GM10266 (cell line): ENCODE measurements at regions not wholly inside any gene's neighbourhood (a gene's known extent, or its start where the extent isn't known, plus 50 kb on each side); places are given as distances from the start of the nearest gene placed in this dataset.

Source experiments
- DNase-seq: peaks from one replicate; pipeline ENCODE4 v3.0.0; 2012; ENCODE audit errors: extremely low spot score
- TF ChIP-seq, protein P1 (sequence below): IDR thresholded peaks from 2 replicates; pipeline ENCODE4 v1.5.1; 2012; ENCODE audit warnings: mild to moderate bottlenecking, low read depth; ENCODE audit not compliant: control insufficient read depth, insufficient read depth; ENCODE audit errors: missing control alignments

DNA sequence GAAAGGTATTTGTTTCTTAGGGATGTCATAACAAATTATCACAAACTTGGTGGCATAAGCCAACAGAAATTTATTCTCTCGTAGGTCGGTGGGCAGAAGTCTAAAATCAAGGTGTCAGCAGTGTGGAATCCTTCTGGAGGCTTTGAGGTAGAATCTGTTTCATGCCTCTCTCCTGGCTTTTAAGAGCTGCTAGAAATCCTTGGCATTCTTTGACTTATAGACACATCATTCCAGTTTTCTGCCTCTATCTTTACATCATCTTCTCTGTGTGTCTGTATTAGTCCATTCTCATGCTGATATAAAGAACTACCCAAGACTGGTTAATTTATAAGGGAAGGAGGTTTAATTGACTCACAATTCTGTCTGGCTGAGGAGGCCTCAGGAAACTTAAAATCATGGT is 488.1 kb upstream of the PAPPA start:
- DNase-seq = no peak
- TF ChIP-seq, protein P1, sequence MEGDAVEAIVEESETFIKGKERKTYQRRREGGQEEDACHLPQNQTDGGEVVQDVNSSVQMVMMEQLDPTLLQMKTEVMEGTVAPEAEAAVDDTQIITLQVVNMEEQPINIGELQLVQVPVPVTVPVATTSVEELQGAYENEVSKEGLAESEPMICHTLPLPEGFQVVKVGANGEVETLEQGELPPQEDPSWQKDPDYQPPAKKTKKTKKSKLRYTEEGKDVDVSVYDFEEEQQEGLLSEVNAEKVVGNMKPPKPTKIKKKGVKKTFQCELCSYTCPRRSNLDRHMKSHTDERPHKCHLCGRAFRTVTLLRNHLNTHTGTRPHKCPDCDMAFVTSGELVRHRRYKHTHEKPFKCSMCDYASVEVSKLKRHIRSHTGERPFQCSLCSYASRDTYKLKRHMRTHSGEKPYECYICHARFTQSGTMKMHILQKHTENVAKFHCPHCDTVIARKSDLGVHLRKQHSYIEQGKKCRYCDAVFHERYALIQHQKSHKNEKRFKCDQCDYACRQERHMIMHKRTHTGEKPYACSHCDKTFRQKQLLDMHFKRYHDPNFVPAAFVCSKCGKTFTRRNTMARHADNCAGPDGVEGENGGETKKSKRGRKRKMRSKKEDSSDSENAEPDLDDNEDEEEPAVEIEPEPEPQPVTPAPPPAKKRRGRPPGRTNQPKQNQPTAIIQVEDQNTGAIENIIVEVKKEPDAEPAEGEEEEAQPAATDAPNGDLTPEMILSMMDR = no peak

DNA sequence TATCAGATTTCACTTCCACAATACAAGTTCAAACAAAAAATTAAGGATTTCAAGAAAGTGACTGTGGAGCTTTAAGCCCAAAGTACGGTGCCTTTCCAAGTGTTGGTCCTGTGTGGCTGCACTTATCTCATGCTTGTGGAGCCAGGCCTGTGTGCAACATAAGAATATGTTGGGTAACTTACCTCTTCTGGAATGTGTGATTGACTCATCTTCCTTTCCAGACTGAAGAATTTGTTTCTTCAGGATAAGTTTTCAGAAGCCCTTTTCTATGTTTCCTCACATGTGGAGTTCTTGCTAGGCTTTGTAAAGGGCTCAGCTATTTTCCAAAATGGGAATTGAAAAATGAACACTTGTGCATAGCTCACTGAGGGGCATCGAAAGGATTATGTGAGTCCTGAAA is 485.1 kb upstream of the PAPPA start:
- TF ChIP-seq, protein P1 = no peak
- no peak for DNase-seq

DNA sequence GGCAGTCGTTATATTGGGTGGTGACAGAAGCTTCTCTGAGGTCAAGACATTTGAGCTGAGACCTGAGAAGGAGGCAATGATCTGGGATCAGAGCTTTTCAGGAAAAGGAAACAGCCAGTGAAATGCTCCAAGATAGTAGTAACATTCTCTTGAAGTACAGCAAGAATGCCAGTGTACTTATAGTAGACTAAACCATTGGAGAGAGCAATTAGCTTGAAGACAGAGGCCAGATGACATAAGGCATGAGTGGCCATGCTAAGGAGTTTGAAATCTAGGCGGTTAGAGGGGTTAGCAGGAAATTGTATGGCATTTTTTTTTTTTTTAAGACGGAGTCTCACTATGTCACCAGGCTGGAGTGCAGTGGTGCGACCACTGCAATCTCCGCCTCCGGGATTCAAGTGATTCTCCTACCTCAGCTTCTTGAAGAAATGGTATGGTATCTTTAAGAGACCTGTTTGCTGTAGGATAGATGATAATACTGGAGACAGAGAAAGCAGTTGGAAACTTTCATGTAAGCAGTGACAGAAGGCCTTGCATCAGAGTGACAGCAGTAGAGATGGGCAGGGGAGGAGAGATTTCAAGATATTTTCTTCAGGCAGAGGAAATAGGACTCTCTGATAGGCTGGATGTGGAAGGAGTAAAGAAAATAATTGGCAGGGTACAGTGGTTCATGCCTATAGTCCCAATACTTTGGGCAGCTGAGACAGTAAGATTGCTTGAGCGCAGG is 482.2 kb upstream of the PAPPA start:
- TF ChIP-seq, protein P1 = no peak
- DNase-seq = no peak

DNA sequence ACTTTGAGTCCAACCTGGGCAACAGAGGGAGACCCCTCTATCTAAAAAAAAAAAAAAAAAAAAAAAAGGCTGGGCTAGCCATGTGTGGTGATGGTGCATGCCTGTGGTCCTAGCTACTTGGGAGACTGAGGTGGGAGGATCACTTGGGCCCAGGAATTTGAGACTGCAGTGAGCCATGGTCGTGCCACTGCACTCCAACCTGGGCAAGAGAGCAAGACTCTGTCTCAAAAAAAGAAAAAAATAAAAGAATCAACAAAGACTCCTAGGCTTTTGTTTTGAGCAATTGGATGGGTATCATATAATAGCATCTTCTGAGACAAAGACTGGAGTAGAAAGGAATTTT is 481.7 kb upstream of the PAPPA start:
- no peak for DNase-seq
- TF ChIP-seq, protein P1 = no peak

DNA sequence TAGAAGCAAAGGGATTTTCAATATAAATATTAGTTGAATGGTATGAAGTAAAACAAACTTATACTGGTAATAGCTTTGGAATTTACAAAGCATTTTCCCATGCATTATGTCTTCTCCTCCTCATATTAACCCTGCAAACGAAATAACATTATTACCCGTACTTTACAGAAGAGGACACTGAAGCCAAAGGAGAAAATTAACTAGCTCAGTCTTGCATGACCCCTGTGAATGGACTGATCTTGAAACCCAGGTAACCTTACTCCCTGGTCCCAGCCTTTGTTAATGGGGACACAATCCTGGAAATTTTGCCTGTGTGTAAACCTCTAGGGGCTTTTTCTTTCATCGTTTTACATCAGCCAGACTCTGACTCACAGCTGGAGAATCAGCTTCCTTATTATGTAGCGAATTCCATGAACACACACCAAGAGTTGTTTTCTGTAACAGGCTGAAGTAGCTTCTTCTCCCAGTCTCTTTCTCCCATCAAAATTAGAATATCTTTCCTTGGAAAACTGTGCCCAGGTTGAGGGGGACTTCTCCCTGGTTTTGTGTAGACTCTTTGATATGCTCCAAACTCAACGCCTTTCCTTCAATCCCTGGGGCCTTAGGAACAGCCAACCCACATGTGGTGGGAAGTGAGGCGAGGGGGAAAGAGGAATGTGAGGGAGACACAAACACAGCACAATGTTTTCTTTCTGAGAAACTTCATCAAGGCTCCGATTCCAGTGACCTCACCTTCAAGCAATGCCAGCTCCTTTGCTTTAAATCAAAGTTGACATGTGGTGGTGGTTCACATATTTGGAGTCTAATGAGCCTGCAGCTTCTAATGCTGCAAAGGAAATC is 480.9 kb upstream of the PAPPA start:
- DNase-seq = no peak
- TF ChIP-seq, protein P1 = no peak

DNA sequence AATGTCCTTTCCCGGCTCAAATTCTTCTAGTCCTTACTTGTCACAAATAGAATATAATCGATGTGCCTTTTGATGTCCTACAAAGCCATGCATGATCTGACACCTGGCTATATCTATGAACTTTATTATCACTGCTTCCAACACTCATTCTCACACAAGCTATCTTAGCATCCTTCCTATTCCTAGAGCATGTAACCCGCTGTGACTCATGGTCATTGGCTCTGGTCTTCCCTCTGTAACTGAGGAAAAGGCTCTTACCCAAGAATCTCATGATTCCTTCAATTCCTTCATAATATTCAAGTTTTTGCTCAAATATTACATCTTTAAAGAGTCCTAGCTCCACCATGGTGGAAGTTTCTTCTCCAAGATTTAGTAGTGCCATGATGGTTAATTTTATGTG is 480.0 kb upstream of the PAPPA start:
- TF ChIP-seq, protein P1 = no peak
- no peak for DNase-seq

DNA sequence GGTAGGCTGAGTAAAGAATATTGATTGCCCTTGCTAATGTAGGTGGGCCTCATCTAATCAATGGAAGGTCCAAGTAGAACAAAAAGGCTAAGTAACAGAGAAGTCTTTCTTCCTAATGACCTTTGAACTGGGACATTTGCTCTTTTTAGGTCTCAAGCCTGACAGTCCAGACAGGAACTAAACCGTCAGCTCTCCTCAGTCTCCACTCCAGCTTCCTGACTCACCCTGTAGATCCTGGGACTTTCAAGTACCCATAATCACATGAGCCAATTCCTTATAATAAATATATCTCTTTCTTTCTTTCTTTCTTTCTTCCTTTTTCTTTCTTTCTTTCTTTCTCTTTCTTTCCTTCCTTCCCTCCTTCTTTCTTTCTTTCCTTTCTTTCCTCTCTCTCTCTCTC is 479.5 kb upstream of the PAPPA start:
- DNase-seq = no peak
- TF ChIP-seq, protein P1 = no peak
